Head of caudate nucleus (tissue), 42 donors: ENCODE measurements at regions not wholly inside any gene's neighbourhood (a gene's known extent, or its start where the extent isn't known, plus 50 kb on each side); places are given as distances from the start of the nearest gene placed in this dataset.
"Not testable (repeated sequence)": the region's sequence is repeated elsewhere in the genome, so short reads cannot be mapped to it uniquely, and the experiment has no call there.

Source experiments
- DNase-seq, 42 donors: peaks; one replicate each; pipeline versions ENCODE4 v3.0.0 to v3.0.0-alpha.2; 2020 to 2021; ENCODE audit warnings: mixed read lengths in 7 of 42
- intact Hi-C: fragments of 100-400 bp; cut with DNase I; formaldehyde crosslinking; loops from one replicate; pipeline ENCODE4 v1.15.0; 2022

DNA sequence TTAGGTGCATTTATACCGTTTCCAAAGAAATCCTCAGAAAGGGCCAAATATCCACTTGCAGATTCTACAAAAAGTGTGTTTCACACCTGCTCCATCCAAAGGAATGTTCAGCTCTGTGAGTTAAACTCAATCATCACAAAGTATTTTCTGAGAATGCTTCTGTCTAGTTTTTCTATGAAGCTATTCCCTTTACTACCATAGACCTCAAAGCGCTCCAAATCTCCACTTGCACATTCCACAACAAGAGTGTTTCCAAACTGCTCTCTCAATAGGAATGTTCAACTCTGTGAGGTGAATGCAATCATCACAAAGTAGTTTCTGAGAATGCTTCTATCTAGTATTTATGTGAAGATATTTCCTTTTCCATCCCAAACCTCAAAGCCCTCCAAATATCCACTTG, 412.7 kb upstream of the WSB1 start:
- intact Hi-C loops: not testable (repeated sequence)

DNA sequence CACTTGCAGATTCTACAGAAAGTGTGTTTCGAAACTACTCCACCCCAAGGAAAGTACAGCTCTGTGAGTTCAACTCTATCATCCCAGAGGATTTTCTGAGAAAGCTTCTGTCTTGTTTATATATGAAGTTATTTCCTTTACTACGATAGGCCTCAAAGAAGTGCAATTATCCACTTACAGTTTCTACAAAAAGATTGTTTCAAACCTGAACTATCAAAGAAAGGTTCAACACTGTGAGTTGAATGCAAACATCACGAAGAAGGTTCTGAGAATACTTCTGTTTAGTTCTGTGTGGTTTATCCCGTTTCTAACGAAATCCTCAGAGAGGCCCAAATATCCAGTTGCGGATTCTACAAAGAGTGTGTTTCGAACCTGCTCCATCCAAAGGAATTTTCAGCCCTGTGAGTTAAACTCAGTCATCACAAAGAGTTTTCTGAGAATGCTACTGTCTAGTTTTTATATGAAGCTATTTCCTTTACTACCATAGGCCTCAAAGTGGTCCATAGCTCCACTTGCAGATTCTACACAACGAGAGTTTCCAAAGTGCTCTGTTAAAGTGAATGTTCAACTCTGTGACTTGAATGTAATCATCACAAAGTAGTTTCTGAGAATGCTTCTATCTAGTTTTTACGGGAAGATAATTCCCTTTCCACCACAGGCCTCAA, 411.7 kb upstream of the WSB1 start:
- DNase-seq, intact Hi-C loops: not testable (repeated sequence)

More for the DNA sequence above, 412.7 kb upstream of the WSB1 start:
- DNase-seq: not testable (repeated sequence)

DNA sequence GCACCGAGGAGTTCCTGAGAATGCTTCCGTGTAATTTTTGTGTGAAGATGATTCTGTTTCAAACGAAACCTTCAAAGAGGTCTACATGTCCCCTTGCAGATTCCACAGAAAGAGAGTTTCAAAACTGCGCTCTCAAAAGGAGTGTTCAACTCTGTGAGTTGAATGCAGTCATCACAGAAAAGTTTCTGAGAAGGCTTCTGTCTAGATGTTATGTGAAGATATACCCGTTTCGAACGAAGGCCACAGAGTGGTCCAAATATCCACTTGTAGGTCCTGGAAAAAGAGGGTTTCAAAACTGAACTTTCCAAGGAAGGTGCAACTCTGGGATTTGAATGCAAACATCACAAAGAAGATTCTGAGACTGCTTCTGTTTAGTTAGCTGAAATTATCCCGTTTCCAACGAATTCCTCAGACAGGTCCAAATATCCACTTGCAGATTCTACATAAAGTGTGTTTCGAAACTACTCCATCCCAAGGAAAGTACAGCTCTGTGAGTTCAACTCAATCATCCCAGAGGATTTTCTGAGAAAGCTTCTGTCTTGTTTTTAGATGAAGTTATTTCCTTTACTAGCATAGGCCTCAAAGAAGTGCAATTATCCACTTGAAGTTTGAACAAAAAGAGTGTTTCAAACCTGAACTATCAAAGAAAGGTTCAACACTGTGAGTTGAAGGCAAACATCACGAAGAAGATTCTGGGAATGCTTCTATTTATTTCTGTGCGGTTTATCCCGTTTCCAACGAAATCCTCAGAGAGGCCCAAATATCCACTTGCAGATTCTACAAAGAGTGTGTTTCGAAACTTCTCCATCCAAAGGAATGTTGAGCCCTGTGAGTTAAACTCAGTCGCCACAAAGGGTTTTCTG, 409.8 kb upstream of the WSB1 start:
- intact Hi-C loops, DNase-seq: not testable (repeated sequence)

DNA sequence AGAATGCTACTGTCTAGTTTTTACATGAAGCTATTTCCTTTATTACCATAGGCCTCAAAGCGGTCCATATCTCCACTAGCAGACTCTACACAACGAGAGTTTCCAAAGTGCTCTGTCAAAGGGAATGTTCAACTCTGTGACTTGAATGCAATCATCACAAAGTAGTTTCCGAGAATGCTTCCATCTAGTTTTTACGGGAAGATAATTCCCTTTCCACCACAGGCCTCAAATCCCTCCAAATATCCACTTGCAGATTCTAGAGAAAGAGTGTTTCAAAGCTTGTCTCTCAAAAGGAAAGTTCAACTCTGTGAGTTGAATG, 409.2 kb upstream of the WSB1 start:
- intact Hi-C loops, DNase-seq: not testable (repeated sequence)

DNA sequence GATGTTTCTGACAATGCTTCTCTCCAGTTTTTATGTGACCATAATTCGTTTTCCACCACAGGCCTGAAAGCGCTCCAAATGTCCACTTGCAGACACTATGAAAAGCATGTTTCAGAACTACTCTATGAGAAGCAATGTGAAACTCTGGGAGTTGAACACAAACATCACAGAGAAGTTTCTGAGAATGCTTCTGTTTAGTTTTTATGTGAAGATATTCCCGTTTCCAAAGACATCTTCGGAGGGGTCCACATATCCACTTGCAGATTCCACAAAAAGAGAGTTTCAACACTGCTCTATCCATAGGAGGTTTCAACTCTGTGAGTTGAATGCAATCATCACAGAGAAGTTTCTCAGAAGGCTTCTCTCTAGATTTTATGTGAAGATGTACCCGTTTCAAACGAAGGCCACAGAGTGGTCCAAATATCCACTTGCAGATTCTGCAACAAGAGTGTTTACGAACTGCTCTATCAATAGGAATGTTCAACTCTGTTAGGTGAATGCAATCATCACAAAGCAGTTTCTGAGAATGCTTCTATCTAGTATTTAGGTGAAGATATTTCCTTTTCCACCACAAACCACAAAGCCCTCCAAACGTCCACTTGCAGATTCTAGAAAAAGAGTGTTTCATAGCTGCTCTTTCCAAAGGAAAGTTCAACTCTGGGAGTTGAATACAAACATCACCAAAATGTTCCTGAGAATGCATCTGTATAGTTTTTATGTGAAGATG, 408.5 kb upstream of the WSB1 start:
- peak in 15 of 42 donors; percentile 0 to 55 (median 6) for DNase-seq
- intact Hi-C loops: not testable (repeated sequence)
